HEK293 (cell line): ENCODE measurements at regions not wholly inside any gene's neighbourhood (a gene's known extent, or its start where the extent isn't known, plus 50 kb on each side); places are given as distances from the start of the nearest gene placed in this dataset.
A peak's percentile ranks its signal among the peaks of the same experiment; 100 is the strongest.

Experiments
- CTCF ChIA-PET: fragments of 350-600 bp; formaldehyde crosslinking; extraction: SDS; loops from one replicate; lab custom pipeline; 2021; ENCODE audit warnings: antibody characterized with exemption; lab: Yijun Ruan, JAX
- POLR2A ChIA-PET: fragments of 300-600 bp; formaldehyde crosslinking; extraction: SDS; loops from one replicate; lab custom pipeline; 2020; ENCODE audit warnings: antibody characterized with exemption, inconsistent platforms; lab: Yijun Ruan, JAX
- H3K27ac ChIP-seq: fragments of 200-500 bp; sonication (Bioruptor generic); 2 replicates; pipeline ENCODE4 v1.5.1; 2014; ENCODE audit warnings: low read depth, low read length, control low read depth, inconsistent platforms; ENCODE audit errors: extremely low read depth
- H3K36me3 ChIP-seq, 2 experiments: fragments of 200-500 bp in 1 of 2; sonication (Bioruptor generic) in 1 of 2; 1 replicate in 1 of 2; 2 replicates in 1 of 2; pipeline ENCODE4 v1.5.1; 2014 to 2017; ENCODE audit warnings: inconsistent platforms in 2 of 2, low read length in 2 of 2; ENCODE audit not compliant: control insufficient read depth in 2 of 2, insufficient read depth in 1 of 2
- H3K4me1 ChIP-seq: fragments of 200-500 bp; sonication (Bioruptor generic); 2 replicates; pipeline ENCODE4 v1.5.1; 2014; ENCODE audit warnings: mild to moderate bottlenecking, low read length, inconsistent platforms; ENCODE audit not compliant: control insufficient read depth, insufficient read depth
- H3K4me3 ChIP-seq: 2 replicates; pipeline ENCODE4 v1.5.1; 2011; ENCODE audit warnings: low read depth, mild to moderate bottlenecking, control low read depth, low read length, moderate library complexity
- H3K9me3 ChIP-seq: fragments of 200-500 bp; sonication (Bioruptor generic); 2 replicates; pipeline ENCODE4 v1.5.1; 2014; ENCODE audit warnings: low read depth, low read length, inconsistent platforms; ENCODE audit not compliant: control insufficient read depth, insufficient read depth
- GLIS1 ChIP-seq: fragments of 450-650 bp; formaldehyde crosslinking; IDR thresholded peaks from 2 replicates; pipeline ENCODE4 v1.5.1; 2016; ENCODE audit warnings: missing biosample characterization, missing genetic modification characterization
- MYNN ChIP-seq: fragments of 450-650 bp; formaldehyde crosslinking; IDR thresholded peaks from 2 replicates; pipeline ENCODE4 v1.5.1; 2016; ENCODE audit warnings: missing biosample characterization, missing genetic modification characterization, borderline replicate concordance
- OVOL3 ChIP-seq: fragments of 450-650 bp; formaldehyde crosslinking; IDR thresholded peaks from 2 replicates; pipeline ENCODE4 v1.5.1; 2016; ENCODE audit warnings: missing biosample characterization, missing genetic modification characterization
- PATZ1 ChIP-seq: fragments of 450-650 bp; formaldehyde crosslinking; IDR thresholded peaks from 2 replicates; pipeline ENCODE4 v1.5.1; 2016; ENCODE audit warnings: missing biosample characterization, missing genetic modification characterization
- PRDM10 ChIP-seq: fragments of 450-650 bp; formaldehyde crosslinking; IDR thresholded peaks from 2 replicates; pipeline ENCODE4 v1.5.1; 2016; ENCODE audit warnings: missing biosample characterization, missing genetic modification characterization
- SCRT2 ChIP-seq: fragments of 450-650 bp; formaldehyde crosslinking; IDR thresholded peaks from 2 replicates; pipeline ENCODE4 v1.5.1; 2016; ENCODE audit warnings: missing biosample characterization, missing genetic modification characterization
- SP7 ChIP-seq: fragments of 450-650 bp; formaldehyde crosslinking; IDR thresholded peaks from 2 replicates; pipeline ENCODE4 v1.5.1; 2016; ENCODE audit warnings: missing biosample characterization, missing genetic modification characterization
- ZBTB1 ChIP-seq: fragments of 450-650 bp; formaldehyde crosslinking; IDR thresholded peaks from 2 replicates; pipeline ENCODE4 v1.5.1; 2016; ENCODE audit warnings: missing biosample characterization, missing genetic modification characterization
- ZBTB20 ChIP-seq: fragments of 450-650 bp; formaldehyde crosslinking; IDR thresholded peaks from 2 replicates; pipeline ENCODE4 v1.5.1; 2016; ENCODE audit warnings: missing biosample characterization, missing genetic modification characterization
- ZNF114 ChIP-seq: fragments of 450-650 bp; formaldehyde crosslinking; IDR thresholded peaks from 2 replicates; pipeline ENCODE4 v1.5.0; 2017; ENCODE audit warnings: missing biosample characterization, missing genetic modification characterization
- ZNF138 ChIP-seq: fragments of 450-650 bp; formaldehyde crosslinking; IDR thresholded peaks from 2 replicates; pipeline ENCODE4 v1.5.1; 2016; ENCODE audit warnings: missing biosample characterization, missing genetic modification characterization, borderline replicate concordance
- ZNF16 ChIP-seq: fragments of 450-650 bp; formaldehyde crosslinking; IDR thresholded peaks from 2 replicates; pipeline ENCODE4 v1.5.1; 2016; ENCODE audit warnings: low read depth, missing biosample characterization, missing genetic modification characterization
- ZNF354C ChIP-seq: fragments of 450-650 bp; formaldehyde crosslinking; IDR thresholded peaks from 2 replicates; pipeline ENCODE4 v1.5.1; 2016; ENCODE audit warnings: missing biosample characterization, missing genetic modification characterization, low read depth, borderline replicate concordance
- ZNF398 ChIP-seq: fragments of 450-650 bp; formaldehyde crosslinking; IDR thresholded peaks from 2 replicates; pipeline ENCODE4 v1.5.1; 2017; ENCODE audit warnings: missing biosample characterization, missing genetic modification characterization
- ZNF560 ChIP-seq: fragments of 450-650 bp; formaldehyde crosslinking; IDR thresholded peaks from 2 replicates; pipeline ENCODE4 v1.5.1; 2017; ENCODE audit warnings: missing biosample characterization, missing genetic modification characterization, borderline replicate concordance
- ZNF660 ChIP-seq: fragments of 450-650 bp; IDR thresholded peaks from 2 replicates; pipeline ENCODE4 v1.5.1; 2018; ENCODE audit warnings: missing biosample characterization, mild to moderate bottlenecking, missing genetic modification characterization
- ZNF791 ChIP-seq: fragments of 450-650 bp; formaldehyde crosslinking; IDR thresholded peaks from 2 replicates; pipeline ENCODE4 v1.5.1; 2016; ENCODE audit warnings: missing biosample characterization, missing genetic modification characterization
- ZNF830 ChIP-seq: fragments of 450-650 bp; IDR thresholded peaks from 2 replicates; pipeline ENCODE4 v1.5.0; 2018; ENCODE audit warnings: missing biosample characterization, missing genetic modification characterization, low read depth, mild to moderate bottlenecking, moderate library complexity
- ZSCAN30 ChIP-seq: fragments of 450-650 bp; IDR thresholded peaks from 2 replicates; pipeline ENCODE4 v1.5.1; 2018; ENCODE audit warnings: missing biosample characterization, mild to moderate bottlenecking, missing genetic modification characterization, moderate library complexity

- TF ChIP-seq ZNF16 (no peak), ZNF830 (tag by site-specific recombination) (no peak), GLIS1 (tag by site-specific recombination) (peak; percentile 49; the same call in 1 of the 2 replicates), MYNN (tag by site-specific recombination) (no peak), OVOL3 (tag by site-specific recombination) (no peak), ZSCAN30 (tag by site-specific recombination) (0 out of 2 replicates have a peak, but pooled peaks have one; percentile 24), ZNF114 (tag by site-specific recombination) (no peak), SP7 (tag by site-specific recombination) (peak; percentile 23; the same call in 1 of the 2 replicates), ZNF354C (tag by site-specific recombination) (no peak)
Measured at GRCh38 chr12:124509676-124510300, 57.6 kb downstream of the NCOR2 start (continued).

- H3K27ac ChIP-seq = peak overlapping the region; percentile 21; the same call in 1 of the 2 replicates
- ChIA-PET CTCF (interaction anchor here (0.6 kb wide), 3 partner anchors 100 to 755 kb away, joined by 3 to 4 read pairs (median 3); no protein-coding TSS in a partner anchor), POLR2A (interaction anchor here (0.7 kb wide), 1 partner anchor 10 kb away, joined by 4 read pairs; no protein-coding TSS in a partner anchor)
- no peak for TF ChIP-seq ZNF138 (tag by site-specific recombination)
- 0 out of 2 replicates have a peak, but pooled peaks have one; percentile 28 for TF ChIP-seq PRDM10 (tag by site-specific recombination)
- peaks cover 0 to 5% of the 10 kb centered on the region in 2 experiments; a peak in 1 of 3 replicates for H3K36me3 ChIP-seq
- no peaks in the 10 kb centered on the region for H3K9me3 ChIP-seq
- H3K4me3 ChIP-seq = no peak overlapping the region
- H3K4me1 ChIP-seq = peaks cover 27% of the 10 kb centered on the region
Measured at GRCh38 chr12:124509300-124509675, 58.1 kb downstream of the NCOR2 start.

GRCh38 chr12:124508381-124509079, 58.9 kb downstream of the NCOR2 start:
- H3K4me3 ChIP-seq = no peak overlapping the region
- POLR2A ChIA-PET = no interaction called here
- H3K9me3 ChIP-seq = no peaks in the 10 kb centered on the region
- H3K27ac ChIP-seq = no peak overlapping the region
- TF ChIP-seq ZNF560 (no peak), SCRT2 (tag by site-specific recombination) (peak; percentile 18; the same call in 1 of the 2 replicates), ZNF398 (tag by site-specific recombination) (peak; percentile 61), ZNF791 (tag by site-specific recombination) (no peak), ZBTB1 (tag by site-specific recombination) (no peak), ZNF660 (tag by site-specific recombination) (peak; percentile 60; the same call in 1 of the 2 replicates), PATZ1 (peak; percentile 69; the same call in 1 of the 2 replicates), ZBTB20 (tag by site-specific recombination) (peak; percentile 33; the same call in 1 of the 2 replicates)
- H3K4me1 ChIP-seq = peaks cover 27% of the 10 kb centered on the region
- H3K36me3 ChIP-seq = peaks cover 0 to 1% of the 10 kb centered on the region in 2 experiments; a peak in 1 of 3 replicates
- CTCF ChIA-PET = interaction anchor here (0.6 kb wide), 1 partner anchor 212 kb away, joined by 4 read pairs; no protein-coding TSS in a partner anchor
